Endothelial cell of umbilical vein (primary cell): ENCODE measurements at regions not wholly inside any gene's neighbourhood (a gene's known extent, or its start where the extent isn't known, plus 50 kb on each side); places are given as distances from the start of the nearest gene placed in this dataset.

Experiments
- BruUV-seq: library from RNA; stranded (reverse); fragments of 400-500 nt; replicated peaks from 2 replicates; lab custom pipeline; 2021; lab: Mats Ljungman, UMichigan
- CTCF ChIA-PET: fragments of 300-600, 350-600 bp; sonication (Branson Sonifier 250); formaldehyde crosslinking; loops from one replicate; lab custom pipeline; 2021; ENCODE audit warnings: antibody characterized with exemption, inconsistent platforms; lab: Charles Lee
- POLR2A ChIA-PET: fragments of 300-600, 350-600 bp; sonication (Branson Sonifier 250); formaldehyde crosslinking; loops from one replicate; lab custom pipeline; 2021; ENCODE audit warnings: antibody characterized with exemption, inconsistent platforms; lab: Charles Lee
- DNase-seq: peaks from one replicate; pipeline ENCODE4 v3.0.0-alpha.2; 2011; ENCODE audit warnings: low read depth, low spot score
- FAIRE-seq: peaks from 2 replicates; lab custom pipeline; 2011; peaks lifted over from hg19 to GRCh38; lab: Jason Lieb, UNC
- H2AFZ ChIP-seq: 2 replicates; pipeline ENCODE4 v1.6.0; 2012; ENCODE audit warnings: low read depth, low read length, control low read depth, inconsistent platforms
- H3K27ac ChIP-seq: 2 replicates; pipeline ENCODE4 v1.5.1; 2011; ENCODE audit warnings: low read depth, mild to moderate bottlenecking, control low read depth, low read length, moderate library complexity; ENCODE audit not compliant: insufficient read depth
- H3K27me3 ChIP-seq, 2 experiments: 2 replicates each; pipeline versions ENCODE4 v1.6.0 to v1.6.1; 2011; ENCODE audit warnings: low read length in 2 of 2, mixed read lengths in 1 of 2; ENCODE audit not compliant: control insufficient read depth in 2 of 2, insufficient read depth in 2 of 2
- H3K36me3 ChIP-seq, 2 experiments: 2 replicates in 1 of 2; 3 replicates in 1 of 2; pipeline ENCODE4 v1.5.1; 2011; ENCODE audit warnings: low read length in 2 of 2, mild to moderate bottlenecking in 1 of 2, moderate library complexity in 1 of 2; ENCODE audit not compliant: control insufficient read depth in 2 of 2, insufficient read depth in 2 of 2; ENCODE audit errors: extremely low read depth in 1 of 2
- H3K4me1 ChIP-seq: 3 replicates; pipeline ENCODE4 v1.5.1; 2011; ENCODE audit warnings: mild to moderate bottlenecking, low read length; ENCODE audit not compliant: control insufficient read depth, insufficient read depth; ENCODE audit errors: extremely low read depth
- H3K4me2 ChIP-seq: 2 replicates; pipeline ENCODE4 v1.6.1; 2011; ENCODE audit warnings: low read length, control low read depth, mixed read lengths; ENCODE audit not compliant: insufficient read depth
- H3K4me3 ChIP-seq, 3 experiments: fragments of 200-600 bp in 1 of 3; sonication (generic), shearing (Covaris generic) in 1 of 3; replicated peaks in 1 of 3; 2 replicates each; pipeline ENCODE4 v1.5.1; 2011 to 2016; ENCODE audit warnings: control low read depth in 3 of 3, low read length in 3 of 3, mild to moderate bottlenecking in 2 of 3, inconsistent platforms in 1 of 3, low read depth in 1 of 3, moderate library complexity in 1 of 3; ENCODE audit not compliant: insufficient read depth in 1 of 3
- H3K79me2 ChIP-seq: 2 replicates; pipeline ENCODE4 v1.6.0; 2012; ENCODE audit warnings: low read length, inconsistent platforms; ENCODE audit not compliant: control insufficient read depth, insufficient read depth
- H3K9ac ChIP-seq: replicated peaks from 2 replicates; pipeline ENCODE3; 2011; ENCODE audit warnings: low read length, control low read depth; ENCODE audit not compliant: insufficient read depth; ENCODE audit errors: extremely low read depth
- H3K9me1 ChIP-seq: replicated peaks from 3 replicates; pipeline ENCODE4 v1.6.0; 2011; ENCODE audit warnings: mild to moderate bottlenecking, low read length; ENCODE audit not compliant: control insufficient read depth, insufficient read depth; ENCODE audit errors: extremely low read depth
- H3K9me3 ChIP-seq: replicated peaks from 2 replicates; pipeline ENCODE4 v1.5.1; 2012; ENCODE audit warnings: low read length, inconsistent platforms; ENCODE audit not compliant: control insufficient read depth, insufficient read depth
- H4K20me1 ChIP-seq: replicated peaks from 2 replicates; pipeline ENCODE3; 2011; ENCODE audit warnings: mild to moderate bottlenecking, low read length; ENCODE audit not compliant: control insufficient read depth, insufficient read depth; ENCODE audit errors: extremely low read depth
- EZH2 ChIP-seq: IDR thresholded peaks from 2 replicates; pipeline ENCODE4 v1.6.1; 2012; ENCODE audit warnings: borderline replicate concordance, low read depth, mild to moderate bottlenecking, moderate library complexity, low read length, inconsistent platforms; ENCODE audit not compliant: severe bottlenecking
- FOS ChIP-seq: IDR thresholded peaks from 2 replicates; pipeline ENCODE4 v1.6.1; 2011; ENCODE audit warnings: mild to moderate bottlenecking, low read length, moderate library complexity, borderline replicate concordance; ENCODE audit not compliant: insufficient read depth
- GATA2 ChIP-seq: IDR thresholded peaks from 2 replicates; pipeline ENCODE4 v1.7.0; 2011; ENCODE audit warnings: low read depth, mild to moderate bottlenecking, moderate library complexity, mixed read lengths, low read length; ENCODE audit not compliant: insufficient read length, insufficient read depth
- JUN ChIP-seq: IDR thresholded peaks from 2 replicates; pipeline ENCODE4 v1.6.1; 2011; ENCODE audit warnings: borderline replicate concordance, low read depth; ENCODE audit not compliant: insufficient read length, insufficient read depth
- MYC ChIP-seq: IDR thresholded peaks from one replicate; pipeline ENCODE4 v1.6.1; 2011; ENCODE audit warnings: mild to moderate bottlenecking, low read depth, low read length
- POLR2A ChIP-seq: IDR thresholded peaks from 2 replicates; pipeline ENCODE4 v1.6.1; 2012; ENCODE audit warnings: low read depth, mild to moderate bottlenecking, control low read depth, low read length
- POLR2AphosphoS5 ChIP-seq: IDR thresholded peaks from 2 replicates; pipeline ENCODE4 v1.6.1; 2012; ENCODE audit warnings: low read depth, mild to moderate bottlenecking, control low read depth, low read length, moderate library complexity; ENCODE audit not compliant: insufficient read depth
- dilution Hi-C: fragments of 300-500 bp; cut with MboI; formaldehyde crosslinking; loops from one replicate; pipeline ENCODE4 v1.15.0; 2019; ENCODE audit warnings: low sequenced_read_pairs; ENCODE audit not compliant: extremely low pct_ligation_motif_present
- intact Hi-C: fragments of 100-400 bp; cut with micrococcal nuclease; formaldehyde crosslinking; loops from one replicate; pipeline ENCODE4 v1.10.0; 2022
- TF ChIP-seq, protein P1 (sequence below): IDR thresholded peaks from 2 replicates; pipeline ENCODE4 v1.6.1; 2011; ENCODE audit not compliant: insufficient read depth, insufficient read length
- TF ChIP-seq, protein P2 (sequence below), 2 donors: IDR thresholded peaks; 1 replicate in 1 of 2; 2 replicates in 1 of 2; pipeline ENCODE4 v1.5.1; 2011; ENCODE audit warnings: low read length in 2 of 2, mild to moderate bottlenecking in 2 of 2, moderate library complexity in 2 of 2, control low read depth in 1 of 2, inconsistent platforms in 1 of 2, low read depth in 1 of 2; ENCODE audit not compliant: insufficient read depth in 1 of 2; ENCODE audit errors: extremely low read depth in 1 of 2

- CTCF ChIA-PET = no interaction called here
These were observed 142.4 kb downstream of the FAM43A start for GRCh38 chr3:194828116-194828515.

More at GRCh38 chr3:194828116-194828515, 142.4 kb downstream of the FAM43A start:
- Histone ChIP-seq H3K36me3 (no peaks in the 10 kb centered on the region), H3K4me1 (peaks cover 10% of the 10 kb centered on the region), H3K79me2 (no peaks in the 10 kb centered on the region), H3K9me1 (no peaks in the 10 kb centered on the region), H2AFZ (no peak overlapping the region), H3K27ac (no peak overlapping the region), H4K20me1 (no peaks in the 10 kb centered on the region), H3K27me3 (no peaks in the 10 kb centered on the region), H3K9me3 (no peaks in the 10 kb centered on the region), H3K9ac (no peak overlapping the region), H3K4me2 (no peak overlapping the region), H3K4me3 (no peak overlapping the region)
- TF ChIP-seq EZH2 (no peak), JUN (no peak), MYC (no peak), GATA2 (no peak), FOS (no peak), POLR2A (no peak), POLR2AphosphoS5 (no peak)
- TF ChIP-seq, protein P1, sequence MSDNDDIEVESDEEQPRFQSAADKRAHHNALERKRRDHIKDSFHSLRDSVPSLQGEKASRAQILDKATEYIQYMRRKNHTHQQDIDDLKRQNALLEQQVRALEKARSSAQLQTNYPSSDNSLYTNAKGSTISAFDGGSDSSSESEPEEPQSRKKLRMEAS = no peak
- TF ChIP-seq, protein P2, sequence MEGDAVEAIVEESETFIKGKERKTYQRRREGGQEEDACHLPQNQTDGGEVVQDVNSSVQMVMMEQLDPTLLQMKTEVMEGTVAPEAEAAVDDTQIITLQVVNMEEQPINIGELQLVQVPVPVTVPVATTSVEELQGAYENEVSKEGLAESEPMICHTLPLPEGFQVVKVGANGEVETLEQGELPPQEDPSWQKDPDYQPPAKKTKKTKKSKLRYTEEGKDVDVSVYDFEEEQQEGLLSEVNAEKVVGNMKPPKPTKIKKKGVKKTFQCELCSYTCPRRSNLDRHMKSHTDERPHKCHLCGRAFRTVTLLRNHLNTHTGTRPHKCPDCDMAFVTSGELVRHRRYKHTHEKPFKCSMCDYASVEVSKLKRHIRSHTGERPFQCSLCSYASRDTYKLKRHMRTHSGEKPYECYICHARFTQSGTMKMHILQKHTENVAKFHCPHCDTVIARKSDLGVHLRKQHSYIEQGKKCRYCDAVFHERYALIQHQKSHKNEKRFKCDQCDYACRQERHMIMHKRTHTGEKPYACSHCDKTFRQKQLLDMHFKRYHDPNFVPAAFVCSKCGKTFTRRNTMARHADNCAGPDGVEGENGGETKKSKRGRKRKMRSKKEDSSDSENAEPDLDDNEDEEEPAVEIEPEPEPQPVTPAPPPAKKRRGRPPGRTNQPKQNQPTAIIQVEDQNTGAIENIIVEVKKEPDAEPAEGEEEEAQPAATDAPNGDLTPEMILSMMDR (IDR thresholded peaks at IDR 0.05; ENCODE audit: extremely low read depth in 1 of 2, insufficient read depth in 1 of 2, low read depth in 1 of 2, low read length in 2 of 2) = no peak
- DNase-seq = no peak
- BruUV-seq = no TSS peak
- intact Hi-C loops = loop anchor here (10.0 kb wide), 1 partner anchor 1763 kb away; no protein-coding TSS in a partner anchor
- POLR2A ChIA-PET = no interaction called here
- dilution Hi-C loops = no loop called here
- FAIRE-seq = no peak
